Endothelial cell of umbilical vein (primary cell): ENCODE measurements at regions not wholly inside any gene's neighbourhood (a gene's known extent, or its start where the extent isn't known, plus 50 kb on each side); places are given as distances from the start of the nearest gene placed in this dataset.

Experiments used
- BruUV-seq: library from RNA; stranded (reverse); fragments of 400-500 nt; replicated peaks from 2 replicates; lab custom pipeline; 2021; lab: Mats Ljungman, UMichigan
- CTCF ChIA-PET: fragments of 300-600, 350-600 bp; sonication (Branson Sonifier 250); formaldehyde crosslinking; loops from one replicate; lab custom pipeline; 2021; ENCODE audit warnings: antibody characterized with exemption, inconsistent platforms; lab: Charles Lee
- POLR2A ChIA-PET: fragments of 300-600, 350-600 bp; sonication (Branson Sonifier 250); formaldehyde crosslinking; loops from one replicate; lab custom pipeline; 2021; ENCODE audit warnings: antibody characterized with exemption, inconsistent platforms; lab: Charles Lee
- DNase-seq: peaks from one replicate; pipeline ENCODE4 v3.0.0-alpha.2; 2011; ENCODE audit warnings: low read depth, low spot score
- FAIRE-seq: peaks from 2 replicates; lab custom pipeline; 2011; peaks lifted over from hg19 to GRCh38; lab: Jason Lieb, UNC
- H2AFZ ChIP-seq: 2 replicates; pipeline ENCODE4 v1.6.0; 2012; ENCODE audit warnings: low read depth, low read length, control low read depth, inconsistent platforms
- H3K27ac ChIP-seq: 2 replicates; pipeline ENCODE4 v1.5.1; 2011; ENCODE audit warnings: low read depth, mild to moderate bottlenecking, control low read depth, low read length, moderate library complexity; ENCODE audit not compliant: insufficient read depth
- H3K27me3 ChIP-seq, 2 experiments: 2 replicates each; pipeline versions ENCODE4 v1.6.0 to v1.6.1; 2011; ENCODE audit warnings: low read length in 2 of 2, mixed read lengths in 1 of 2; ENCODE audit not compliant: control insufficient read depth in 2 of 2, insufficient read depth in 2 of 2
- H3K36me3 ChIP-seq, 2 experiments: 2 replicates in 1 of 2; 3 replicates in 1 of 2; pipeline ENCODE4 v1.5.1; 2011; ENCODE audit warnings: low read length in 2 of 2, mild to moderate bottlenecking in 1 of 2, moderate library complexity in 1 of 2; ENCODE audit not compliant: control insufficient read depth in 2 of 2, insufficient read depth in 2 of 2; ENCODE audit errors: extremely low read depth in 1 of 2
- H3K4me1 ChIP-seq: 3 replicates; pipeline ENCODE4 v1.5.1; 2011; ENCODE audit warnings: mild to moderate bottlenecking, low read length; ENCODE audit not compliant: control insufficient read depth, insufficient read depth; ENCODE audit errors: extremely low read depth
- H3K4me2 ChIP-seq: 2 replicates; pipeline ENCODE4 v1.6.1; 2011; ENCODE audit warnings: low read length, control low read depth, mixed read lengths; ENCODE audit not compliant: insufficient read depth
- H3K4me3 ChIP-seq, 3 experiments: fragments of 200-600 bp in 1 of 3; sonication (generic), shearing (Covaris generic) in 1 of 3; replicated peaks in 1 of 3; 2 replicates each; pipeline ENCODE4 v1.5.1; 2011 to 2016; ENCODE audit warnings: control low read depth in 3 of 3, low read length in 3 of 3, mild to moderate bottlenecking in 2 of 3, inconsistent platforms in 1 of 3, low read depth in 1 of 3, moderate library complexity in 1 of 3; ENCODE audit not compliant: insufficient read depth in 1 of 3
- H3K79me2 ChIP-seq: 2 replicates; pipeline ENCODE4 v1.6.0; 2012; ENCODE audit warnings: low read length, inconsistent platforms; ENCODE audit not compliant: control insufficient read depth, insufficient read depth
- H3K9ac ChIP-seq: replicated peaks from 2 replicates; pipeline ENCODE3; 2011; ENCODE audit warnings: low read length, control low read depth; ENCODE audit not compliant: insufficient read depth; ENCODE audit errors: extremely low read depth
- H3K9me1 ChIP-seq: replicated peaks from 3 replicates; pipeline ENCODE4 v1.6.0; 2011; ENCODE audit warnings: mild to moderate bottlenecking, low read length; ENCODE audit not compliant: control insufficient read depth, insufficient read depth; ENCODE audit errors: extremely low read depth
- H3K9me3 ChIP-seq: replicated peaks from 2 replicates; pipeline ENCODE4 v1.5.1; 2012; ENCODE audit warnings: low read length, inconsistent platforms; ENCODE audit not compliant: control insufficient read depth, insufficient read depth
- H4K20me1 ChIP-seq: replicated peaks from 2 replicates; pipeline ENCODE3; 2011; ENCODE audit warnings: mild to moderate bottlenecking, low read length; ENCODE audit not compliant: control insufficient read depth, insufficient read depth; ENCODE audit errors: extremely low read depth
- CTCF ChIP-seq, 2 donors: IDR thresholded peaks; 1 replicate in 1 of 2; 2 replicates in 1 of 2; pipeline ENCODE4 v1.5.1; 2011; ENCODE audit warnings: low read length in 2 of 2, mild to moderate bottlenecking in 2 of 2, moderate library complexity in 2 of 2, control low read depth in 1 of 2, inconsistent platforms in 1 of 2, low read depth in 1 of 2; ENCODE audit not compliant: insufficient read depth in 1 of 2; ENCODE audit errors: extremely low read depth in 1 of 2
- EZH2 ChIP-seq: IDR thresholded peaks from 2 replicates; pipeline ENCODE4 v1.6.1; 2012; ENCODE audit warnings: borderline replicate concordance, low read depth, mild to moderate bottlenecking, moderate library complexity, low read length, inconsistent platforms; ENCODE audit not compliant: severe bottlenecking
- FOS ChIP-seq: IDR thresholded peaks from 2 replicates; pipeline ENCODE4 v1.6.1; 2011; ENCODE audit warnings: mild to moderate bottlenecking, low read length, moderate library complexity, borderline replicate concordance; ENCODE audit not compliant: insufficient read depth
- GATA2 ChIP-seq: IDR thresholded peaks from 2 replicates; pipeline ENCODE4 v1.7.0; 2011; ENCODE audit warnings: low read depth, mild to moderate bottlenecking, moderate library complexity, mixed read lengths, low read length; ENCODE audit not compliant: insufficient read length, insufficient read depth
- JUN ChIP-seq: IDR thresholded peaks from 2 replicates; pipeline ENCODE4 v1.6.1; 2011; ENCODE audit warnings: borderline replicate concordance, low read depth; ENCODE audit not compliant: insufficient read length, insufficient read depth
- MYC ChIP-seq: IDR thresholded peaks from one replicate; pipeline ENCODE4 v1.6.1; 2011; ENCODE audit warnings: mild to moderate bottlenecking, low read depth, low read length
- POLR2A ChIP-seq: IDR thresholded peaks from 2 replicates; pipeline ENCODE4 v1.6.1; 2012; ENCODE audit warnings: low read depth, mild to moderate bottlenecking, control low read depth, low read length
- POLR2AphosphoS5 ChIP-seq: IDR thresholded peaks from 2 replicates; pipeline ENCODE4 v1.6.1; 2012; ENCODE audit warnings: low read depth, mild to moderate bottlenecking, control low read depth, low read length, moderate library complexity; ENCODE audit not compliant: insufficient read depth
- dilution Hi-C: fragments of 300-500 bp; cut with MboI; formaldehyde crosslinking; loops from one replicate; pipeline ENCODE4 v1.15.0; 2019; ENCODE audit warnings: low sequenced_read_pairs; ENCODE audit not compliant: extremely low pct_ligation_motif_present
- intact Hi-C: fragments of 100-400 bp; cut with micrococcal nuclease; formaldehyde crosslinking; loops from one replicate; pipeline ENCODE4 v1.10.0; 2022
- TF ChIP-seq, protein P1 (sequence below): IDR thresholded peaks from 2 replicates; pipeline ENCODE4 v1.6.1; 2011; ENCODE audit not compliant: insufficient read depth, insufficient read length

- Histone ChIP-seq H3K4me3 (no peak overlapping the region), H4K20me1 (no peaks in the 10 kb centered on the region), H3K9me1 (no peaks in the 10 kb centered on the region), H2AFZ (no peak overlapping the region), H3K36me3 (no peaks in the 10 kb centered on the region), H3K9ac (no peak overlapping the region), H3K79me2 (no peaks in the 10 kb centered on the region), H3K27me3 (no peaks in the 10 kb centered on the region), H3K27ac (no peak overlapping the region), H3K4me1 (no peaks in the 10 kb centered on the region), H3K4me2 (no peak overlapping the region), H3K9me3 (no peaks in the 10 kb centered on the region)
- TF ChIP-seq CTCF (IDR thresholded peaks at IDR 0.05; ENCODE audit: extremely low read depth in 1 of 2, insufficient read depth in 1 of 2, low read depth in 1 of 2, low read length in 2 of 2) = no peak
- no peak for TF ChIP-seq POLR2AphosphoS5
- no peak for TF ChIP-seq POLR2A
- TF ChIP-seq GATA2 = no peak
- TF ChIP-seq, protein P1, sequence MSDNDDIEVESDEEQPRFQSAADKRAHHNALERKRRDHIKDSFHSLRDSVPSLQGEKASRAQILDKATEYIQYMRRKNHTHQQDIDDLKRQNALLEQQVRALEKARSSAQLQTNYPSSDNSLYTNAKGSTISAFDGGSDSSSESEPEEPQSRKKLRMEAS = no peak
- no peak for TF ChIP-seq EZH2
- TF ChIP-seq JUN = no peak
- TF ChIP-seq MYC = no peak
- TF ChIP-seq FOS = no peak
- BruUV-seq = no TSS peak
- intact Hi-C loops (loop anchor here (5.0 kb wide), 4 partner anchors 137 to 1262 kb away; no protein-coding TSS in a partner anchor), dilution Hi-C loops (no loop called here)
- POLR2A ChIA-PET = no interaction called here
- FAIRE-seq (no peak), DNase-seq (no peak)
- CTCF ChIA-PET = interaction anchor here (1.0 to 4.6 kb wide), 8 partner anchors 8 to 959 kb away, joined by 6 to 74 read pairs (median 36); no protein-coding TSS in a partner anchor
Measured at GRCh38 chr3:148079370-148079769, 618.3 kb upstream of the AGTR1 start.
